Osteocyte (in vitro differentiated cells): ENCODE measurements at regions not wholly inside any gene's neighbourhood (a gene's known extent, or its start where the extent isn't known, plus 50 kb on each side); places are given as distances from the start of the nearest gene placed in this dataset.

Experiments
- DNase-seq: peaks from one replicate; pipeline ENCODE4 v3.0.0; 2021; ENCODE audit warnings: mixed read lengths; ENCODE audit not compliant: unreplicated experiment; ENCODE audit errors: extremely low spot score
- H3K27ac Mint-ChIP-seq: one replicate; pipeline ENCODE4 v1.8.0; 2021; ENCODE audit warnings: mild to moderate bottlenecking, mixed read lengths; ENCODE audit not compliant: unreplicated experiment
- H3K27me3 Mint-ChIP-seq: one replicate; pipeline ENCODE4 v1.8.0; 2021; ENCODE audit warnings: mixed read lengths; ENCODE audit not compliant: unreplicated experiment
- H3K36me3 Mint-ChIP-seq: one replicate; pipeline ENCODE4 v1.8.0; 2021; ENCODE audit warnings: mixed read lengths; ENCODE audit not compliant: unreplicated experiment
- H3K4me1 Mint-ChIP-seq: one replicate; pipeline ENCODE4 v1.8.0; 2021; ENCODE audit warnings: mixed read lengths; ENCODE audit not compliant: unreplicated experiment
- H3K4me3 Mint-ChIP-seq: one replicate; pipeline ENCODE4 v1.8.0; 2021; ENCODE audit warnings: mild to moderate bottlenecking, moderate library complexity, mixed read lengths; ENCODE audit not compliant: unreplicated experiment
- H3K9me3 Mint-ChIP-seq: one replicate; pipeline ENCODE4 v1.8.0; 2021; ENCODE audit warnings: mixed read lengths; ENCODE audit not compliant: unreplicated experiment
- CTCF ChIP-seq: fragments of 200-600 bp; sonication (generic); IDR thresholded peaks from 2 replicates; pipeline ENCODE4 v1.5.0; 2021; ENCODE audit warnings: antibody characterized with exemption, mild to moderate bottlenecking, moderate library complexity

GRCh38 chr15:98390946-98391530 lies 257.3 kb upstream of the IGF1R start:
- no peak for TF ChIP-seq CTCF
- Mint-ChIP-seq H3K4me1 (no peaks in the 10 kb centered on the region), H3K4me3 (no peak overlapping the region), H3K9me3 (no peaks in the 10 kb centered on the region), H3K27me3 (peaks cover 6% of the 10 kb centered on the region), H3K36me3 (no peaks in the 10 kb centered on the region), H3K27ac (no peak overlapping the region)
- no peak for DNase-seq

GRCh38 chr15:98391568-98391967 lies 256.8 kb upstream of the IGF1R start:
- peaks cover 6% of the 10 kb centered on the region for H3K27me3 Mint-ChIP-seq
- H3K4me1 Mint-ChIP-seq, result no peaks in the 10 kb centered on the region
- H3K36me3 Mint-ChIP-seq, result no peaks in the 10 kb centered on the region
- no peak overlapping the region for H3K27ac Mint-ChIP-seq
- no peak for TF ChIP-seq CTCF
- H3K4me3 Mint-ChIP-seq, result no peak overlapping the region
- no peak for DNase-seq
- H3K9me3 Mint-ChIP-seq, result no peaks in the 10 kb centered on the region

- no peak for DNase-seq
- H3K9me3 Mint-ChIP-seq, result no peaks in the 10 kb centered on the region
- H3K4me1 Mint-ChIP-seq, result no peaks in the 10 kb centered on the region
- H3K36me3 Mint-ChIP-seq, result no peaks in the 10 kb centered on the region
- peaks cover 6% of the 10 kb centered on the region for H3K27me3 Mint-ChIP-seq
- no peak for TF ChIP-seq CTCF
- no peak overlapping the region for H3K27ac Mint-ChIP-seq
- H3K4me3 Mint-ChIP-seq, result no peak overlapping the region
Measured at GRCh38 chr15:98393471-98393870, 254.9 kb upstream of the IGF1R start.

GRCh38 chr15:98394546-98394945 lies 253.8 kb upstream of the IGF1R start:
- peaks cover 6% of the 10 kb centered on the region for H3K27me3 Mint-ChIP-seq
- no peaks in the 10 kb centered on the region for H3K9me3 Mint-ChIP-seq
- DNase-seq, result no peak
- H3K36me3 Mint-ChIP-seq, result no peaks in the 10 kb centered on the region
- no peak overlapping the region for H3K4me3 Mint-ChIP-seq
- TF ChIP-seq CTCF, result no peak
- H3K27ac Mint-ChIP-seq, result no peak overlapping the region
- H3K4me1 Mint-ChIP-seq, result no peaks in the 10 kb centered on the region

GRCh38 chr15:98395974-98396610 lies 252.2 kb upstream of the IGF1R start:
- H3K27me3 Mint-ChIP-seq, result peaks cover 6% of the 10 kb centered on the region
- no peaks in the 10 kb centered on the region for H3K9me3 Mint-ChIP-seq
- no peak for TF ChIP-seq CTCF
- H3K27ac Mint-ChIP-seq, result no peak overlapping the region
- no peak for DNase-seq
- H3K4me1 Mint-ChIP-seq, result no peaks in the 10 kb centered on the region
- no peak overlapping the region for H3K4me3 Mint-ChIP-seq
- H3K36me3 Mint-ChIP-seq, result no peaks in the 10 kb centered on the region
